Skin of body (tissue), 1 donor: ENCODE measurements at regions not wholly inside any gene's neighbourhood (a gene's known extent, or its start where the extent isn't known, plus 50 kb on each side); places are given as distances from the start of the nearest gene placed in this dataset.
"Not testable (repeated sequence)": the region's sequence is repeated elsewhere in the genome, so short reads cannot be mapped to it uniquely, and the experiment has no call there.

Experiments used
- DNase-seq: peaks from one replicate; lab custom pipeline; 2025; lab: John Stamatoyannopoulos, UW

GRCh38 chr12:25424211-25424731 lies 128.8 kb downstream of the LMNTD1 start:
- peak; percentile 95 for DNase-seq

- peak; percentile 46 for DNase-seq
Observed at GRCh38 chr12:25423355-25424050, 129.6 kb downstream of the LMNTD1 start.

- DNase-seq, result no peak
Observed at GRCh38 chr12:25422241-25422640, 130.8 kb downstream of the LMNTD1 start.

- DNase-seq, result no peak
Observed at GRCh38 chr12:25421651-25422167, 131.4 kb downstream of the LMNTD1 start.

- no peak for DNase-seq
Observed at GRCh38 chr12:25420116-25420515, 133.0 kb downstream of the LMNTD1 start.

GRCh38 chr12:25419595-25419994 lies 133.5 kb downstream of the LMNTD1 start:
- no peak for DNase-seq

- no peak for DNase-seq
Observed at GRCh38 chr12:25417071-25417470, 136.0 kb downstream of the LMNTD1 start.

GRCh38 chr12:25416516-25416915 lies 136.6 kb downstream of the LMNTD1 start:
- DNase-seq, result no peak

GRCh38 chr12:25415004-25415403 lies 138.1 kb downstream of the LMNTD1 start:
- DNase-seq, result no peak

- DNase-seq, result no peak
Observed at GRCh38 chr12:25412735-25413134, 140.3 kb downstream of the LMNTD1 start.

GRCh38 chr12:25404955-25405354 lies 148.1 kb downstream of the LMNTD1 start:
- DNase-seq, result no peak

- DNase-seq, result no peak
Observed at GRCh38 chr12:25401547-25402345, 151.0 kb upstream of the KRAS start.

- no peak for DNase-seq
Observed at GRCh38 chr12:25397001-25397400, 146.3 kb upstream of the KRAS start.

- DNase-seq, result no peak
Observed at GRCh38 chr12:25395227-25395626, 144.5 kb upstream of the KRAS start.

GRCh38 chr12:25394775-25395174 lies 144.0 kb upstream of the KRAS start:
- DNase-seq, result not testable (repeated sequence)

GRCh38 chr12:25394025-25394424 lies 143.3 kb upstream of the KRAS start:
- no peak for DNase-seq

- not testable (repeated sequence) for DNase-seq
Observed at GRCh38 chr12:25391346-25391745, 140.6 kb upstream of the KRAS start.

GRCh38 chr12:25388183-25388582 lies 137.5 kb upstream of the KRAS start:
- no peak for DNase-seq

- no peak for DNase-seq
Observed at GRCh38 chr12:25387732-25388050, 137.0 kb upstream of the KRAS start.

GRCh38 chr12:25386831-25387731 lies 136.4 kb upstream of the KRAS start:
- DNase-seq, result peak; percentile 89

- DNase-seq, result peak; percentile 71
Observed at GRCh38 chr12:25384893-25385248, 134.1 kb upstream of the KRAS start.
